HG02938 (cell line): ENCODE measurements at regions not wholly inside any gene's neighbourhood (a gene's known extent, or its start where the extent isn't known, plus 50 kb on each side); places are given as distances from the start of the nearest gene placed in this dataset.

Experiments
- ATAC-seq: cut with Tn5 transposase; IDR thresholded peaks from one replicate; pipeline ENCODE4 v1.9.1; 2021; ENCODE audit warnings: mild to moderate bottlenecking, moderate library complexity; ENCODE audit not compliant: unreplicated experiment

DNA sequence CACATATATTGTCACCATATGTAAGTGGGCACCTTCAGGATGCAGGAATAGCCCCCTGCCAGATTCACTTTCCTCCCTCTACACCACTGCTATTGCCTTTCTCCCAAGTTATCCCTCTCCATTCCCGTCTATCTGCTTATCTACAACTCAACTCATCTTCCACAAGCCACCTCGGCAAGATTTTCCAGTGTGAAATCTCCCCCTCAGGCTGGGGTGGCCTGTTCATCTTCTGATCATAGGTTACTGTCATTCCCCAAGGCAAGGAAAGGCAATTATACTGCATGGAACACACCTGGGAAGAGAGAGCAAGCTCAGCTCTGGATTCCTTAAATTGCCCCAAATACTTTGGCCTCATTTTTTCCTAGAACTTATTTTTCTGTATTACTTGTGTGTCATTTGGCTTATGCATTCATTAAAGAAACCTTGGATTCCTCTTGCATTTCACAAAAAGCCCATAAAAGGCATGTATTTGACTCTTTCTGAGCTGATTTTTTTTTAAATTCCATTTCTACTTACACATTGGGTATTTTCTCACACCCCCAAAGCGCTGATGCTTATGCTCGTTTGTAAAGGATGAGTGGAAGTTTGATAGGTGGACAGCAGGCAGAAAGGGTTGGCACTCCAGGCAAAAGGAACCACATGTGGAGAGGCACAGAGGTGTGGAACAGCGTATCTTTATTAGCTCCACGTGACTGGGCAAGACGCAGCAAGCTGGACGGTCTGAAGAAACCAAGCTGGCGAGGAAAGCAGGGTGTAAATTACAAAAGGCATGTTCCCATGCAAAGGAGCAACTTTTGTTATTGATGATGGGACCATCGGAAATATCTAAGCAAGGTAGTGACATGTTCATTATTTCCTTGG is 169.7 kb upstream of the RAB4A start:
- no peak for ATAC-seq

DNA sequence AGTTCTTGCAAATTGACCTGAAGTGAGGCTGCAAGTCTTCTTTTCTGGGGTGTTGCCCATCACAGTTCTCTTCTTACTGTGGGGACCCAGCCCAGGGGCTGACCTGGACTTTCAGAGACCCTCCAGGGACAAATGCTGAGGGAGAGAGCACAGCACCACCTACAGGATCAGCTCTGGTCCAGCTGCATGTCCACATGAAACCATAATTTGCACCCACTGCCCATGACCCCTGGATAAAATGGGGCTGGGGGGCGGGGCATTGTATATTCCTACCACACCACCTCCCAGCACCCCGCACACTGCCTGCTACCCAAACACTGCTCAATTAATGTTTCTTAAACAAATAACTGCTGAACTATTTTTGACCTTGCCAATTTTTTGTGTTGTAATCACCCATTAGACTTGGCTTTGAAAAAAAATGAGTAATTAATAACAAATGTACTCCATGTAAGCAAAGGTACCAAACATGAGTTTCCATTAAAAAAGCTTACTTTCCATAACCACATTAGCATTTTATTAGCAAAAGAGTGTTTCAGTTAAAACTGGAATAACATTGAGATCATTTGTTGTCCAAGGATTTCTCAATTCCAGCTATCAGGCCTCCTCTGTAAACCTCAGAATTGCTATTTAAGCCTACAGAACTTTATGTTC is 168.0 kb upstream of the RAB4A start:
- no peak for ATAC-seq

DNA sequence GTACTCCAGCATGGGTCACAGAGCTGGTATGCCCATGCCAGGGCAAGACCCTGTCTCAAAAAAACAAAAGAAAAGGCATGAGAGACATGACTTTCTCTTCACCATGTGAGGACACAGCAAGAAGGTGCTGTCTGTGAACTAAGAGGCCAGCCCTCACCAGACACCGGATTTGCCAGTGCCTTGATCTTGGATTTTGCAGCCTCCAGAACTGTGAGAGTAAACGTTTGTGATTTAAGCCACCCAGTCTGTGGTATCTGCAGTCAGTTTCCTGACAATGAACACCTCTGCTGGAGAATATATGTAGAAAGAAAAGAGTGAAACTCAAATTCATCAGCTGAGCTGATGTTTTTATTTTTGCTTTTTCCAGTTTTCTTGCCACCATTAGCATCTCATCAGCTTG is 166.3 kb upstream of the RAB4A start:
- ATAC-seq: no peak

DNA sequence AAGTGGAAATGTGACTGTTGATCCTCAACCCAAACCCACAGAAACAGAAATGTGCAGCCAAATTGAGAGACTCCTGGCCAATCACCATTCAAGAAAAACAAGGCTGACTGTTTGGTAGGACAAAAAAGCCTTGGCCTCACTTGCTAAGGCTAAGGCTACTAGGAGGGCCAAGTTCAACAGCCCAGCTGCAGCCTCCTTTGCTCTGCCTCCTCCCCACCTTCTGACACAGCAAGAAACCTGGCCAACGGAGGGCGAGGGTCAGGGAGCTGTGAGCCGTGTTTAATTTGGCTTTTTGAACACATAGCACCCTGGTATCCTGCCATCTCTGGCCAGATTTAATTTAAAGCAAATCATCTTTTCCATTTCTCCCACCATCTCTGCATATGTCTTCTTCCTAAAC is 165.8 kb upstream of the RAB4A start:
- no peak for ATAC-seq

DNA sequence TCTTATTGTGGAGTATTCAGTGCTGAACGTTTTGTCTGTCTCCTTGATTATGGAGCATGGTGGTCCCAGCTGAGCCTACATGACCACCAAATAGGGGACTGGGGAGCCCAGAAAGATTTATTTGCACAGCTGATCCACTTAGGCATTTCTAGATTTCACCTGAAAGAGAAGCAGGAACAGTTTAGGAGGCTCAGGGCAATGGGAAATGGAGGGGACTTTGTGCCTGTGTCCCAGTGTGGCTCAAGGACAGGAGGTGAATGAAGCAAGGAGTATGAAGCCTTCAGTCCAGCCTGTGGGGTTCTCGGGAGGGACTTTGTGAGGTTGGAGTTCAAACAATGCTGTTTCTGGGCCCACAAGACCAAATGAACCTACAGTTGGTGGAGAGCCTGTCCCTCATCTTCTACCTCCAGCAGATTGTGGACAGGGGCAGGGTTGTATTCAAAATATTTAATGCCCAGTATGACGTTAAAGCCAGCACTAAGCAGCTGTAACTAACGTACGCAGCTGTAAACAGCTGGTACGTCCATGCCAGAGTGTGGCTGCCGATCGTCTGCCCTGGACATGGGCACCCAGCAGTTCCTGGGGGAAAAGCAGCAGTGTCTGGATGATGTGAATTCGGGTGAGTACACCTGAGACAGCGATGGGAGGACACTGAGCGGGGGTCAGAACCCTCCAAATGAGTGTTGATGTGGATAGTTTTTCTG is 164.9 kb upstream of the RAB4A start:
- no peak for ATAC-seq

DNA sequence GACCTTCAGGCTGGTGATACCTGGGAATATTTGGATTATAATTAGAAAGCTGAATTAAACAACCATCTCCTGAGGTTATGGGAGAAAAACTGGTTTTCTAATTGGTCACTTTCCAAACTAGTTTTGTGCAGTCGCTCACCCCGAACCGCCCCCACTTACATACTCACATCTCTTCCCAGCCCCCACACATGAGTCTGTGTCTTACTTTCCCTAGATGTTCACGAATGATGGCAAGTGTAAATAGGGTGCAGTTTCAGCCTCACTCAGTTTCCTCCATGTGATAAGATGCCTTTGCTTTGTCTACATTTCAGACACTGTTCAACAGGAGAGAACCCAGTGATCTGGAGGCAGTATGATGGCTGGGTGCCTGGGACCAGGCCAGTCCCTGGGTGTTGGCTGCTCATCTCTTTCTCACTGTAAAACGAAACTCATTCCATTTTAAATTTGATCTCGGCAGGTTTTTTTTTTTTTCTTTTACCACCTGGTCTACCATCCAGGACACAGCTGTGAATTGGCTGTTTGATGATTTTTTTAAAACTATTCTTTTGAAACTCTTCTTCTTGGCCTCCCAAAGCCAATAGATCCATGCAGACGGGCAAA is 164.3 kb upstream of the RAB4A start:
- ATAC-seq: no peak

DNA sequence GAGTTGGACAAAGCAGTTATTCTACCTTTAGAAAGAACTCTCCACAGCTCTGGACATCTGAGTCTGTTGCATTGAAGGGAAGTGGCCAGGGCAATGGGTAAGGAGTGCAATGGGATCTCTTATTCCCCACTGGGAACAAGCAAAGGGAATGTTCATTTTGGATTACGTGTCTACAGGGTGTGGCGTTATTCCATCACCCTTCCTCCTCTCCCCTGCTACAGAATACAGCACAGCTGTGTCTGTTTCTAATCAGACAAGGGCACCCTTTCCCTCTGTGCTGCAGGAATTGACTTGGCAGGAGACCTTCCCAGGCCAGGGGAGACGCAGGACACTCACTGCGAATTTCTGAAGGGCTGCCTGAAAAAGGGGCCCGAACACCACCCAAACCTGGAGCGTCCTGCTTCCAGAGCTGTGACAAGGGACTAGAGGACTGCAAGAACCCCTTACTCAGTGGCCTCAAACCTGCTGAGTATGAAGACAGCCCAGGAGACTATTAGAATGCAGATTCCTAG is 163.6 kb upstream of the RAB4A start:
- ATAC-seq: no peak

DNA sequence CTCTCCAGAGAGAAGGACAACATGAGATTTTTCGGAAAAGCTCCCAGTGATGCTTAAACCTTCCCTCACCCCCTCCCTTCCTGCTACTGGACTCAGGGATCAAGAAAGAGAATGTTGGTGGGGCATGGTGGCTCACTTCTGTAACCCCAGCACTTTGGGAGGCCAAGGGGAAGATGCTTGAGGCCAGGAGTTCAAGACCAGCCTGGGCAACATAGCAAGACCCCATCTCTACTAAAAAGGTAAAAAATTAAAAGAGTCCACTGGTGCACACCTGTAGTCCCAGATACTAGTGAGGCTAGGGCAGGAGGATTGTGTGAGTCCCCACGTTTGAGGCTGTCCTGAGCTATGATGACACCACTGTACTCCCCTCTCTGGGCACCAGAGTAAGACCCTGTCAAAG is 162.9 kb upstream of the RAB4A start:
- ATAC-seq: no peak

DNA sequence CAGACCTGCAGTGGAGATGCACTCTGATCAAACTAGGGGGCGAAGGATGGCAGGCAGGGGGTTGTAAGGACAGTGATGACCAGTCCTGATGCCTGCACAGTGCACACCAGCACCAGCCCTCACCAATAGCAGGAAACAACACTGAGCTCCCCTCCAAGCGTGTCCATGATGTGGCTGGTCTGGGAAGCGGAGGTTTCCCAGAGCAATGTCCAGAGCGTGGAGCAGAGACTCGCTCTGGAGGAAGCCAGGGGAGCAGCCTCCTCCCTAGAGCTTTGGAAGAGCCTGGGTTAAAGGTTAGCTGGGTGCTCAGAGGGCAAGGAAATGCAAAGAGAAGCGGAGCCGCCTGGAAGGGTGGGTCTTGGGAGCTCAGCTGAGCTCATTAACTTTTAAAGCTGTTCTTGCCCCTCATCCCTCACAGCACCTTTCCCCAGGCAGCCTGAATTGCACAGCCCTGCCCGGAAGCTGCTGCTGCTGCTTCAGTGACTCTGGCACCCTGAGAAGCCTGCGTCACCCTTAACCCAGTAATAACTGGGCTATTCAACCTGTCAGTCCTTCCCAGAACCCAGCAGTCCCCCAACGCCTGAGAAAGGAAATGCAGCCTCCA is 162.2 kb upstream of the RAB4A start:
- ATAC-seq: no peak

DNA sequence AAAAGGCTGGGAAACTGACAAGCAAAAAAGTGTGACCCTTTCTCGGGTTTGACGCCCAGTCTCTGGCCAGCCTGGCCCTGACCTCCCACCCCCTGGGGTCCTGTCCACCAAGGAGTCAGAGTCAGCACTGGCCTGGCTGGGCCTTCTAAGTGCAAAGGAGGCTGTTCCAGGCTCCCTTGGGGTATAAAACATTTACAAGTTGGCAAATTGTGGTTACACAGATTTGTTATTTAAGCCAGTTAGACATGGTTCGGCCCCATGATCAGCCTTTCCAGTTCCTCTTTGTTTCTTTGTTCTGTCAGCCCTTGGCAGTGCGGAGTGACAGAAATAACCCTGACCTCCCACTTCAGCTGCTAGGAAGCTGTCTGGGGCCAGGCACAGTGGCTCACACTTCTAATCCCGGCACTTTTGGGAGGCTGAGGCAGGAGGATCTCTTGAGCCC is 161.6 kb upstream of the RAB4A start:
- ATAC-seq: no peak

DNA sequence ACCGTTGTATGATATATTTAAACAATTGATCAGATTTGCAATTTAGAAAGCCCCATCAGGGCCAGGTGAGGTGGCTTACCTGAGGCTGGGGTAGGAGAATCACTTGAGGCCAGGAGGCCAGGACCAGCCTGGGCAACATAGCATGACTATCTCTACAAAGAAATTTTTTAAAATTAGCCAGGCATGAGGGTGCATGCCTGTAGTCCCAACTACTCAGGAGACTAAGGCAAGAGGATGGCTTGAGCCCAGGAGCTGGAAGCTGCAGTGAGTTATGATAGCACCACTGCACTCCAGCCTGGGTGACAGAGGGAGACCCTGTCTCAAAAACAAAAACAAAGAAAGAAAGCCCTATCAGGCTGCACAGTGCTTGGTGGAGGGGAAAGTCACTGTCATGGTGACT is 159.9 kb upstream of the RAB4A start:
- ATAC-seq: no peak

DNA sequence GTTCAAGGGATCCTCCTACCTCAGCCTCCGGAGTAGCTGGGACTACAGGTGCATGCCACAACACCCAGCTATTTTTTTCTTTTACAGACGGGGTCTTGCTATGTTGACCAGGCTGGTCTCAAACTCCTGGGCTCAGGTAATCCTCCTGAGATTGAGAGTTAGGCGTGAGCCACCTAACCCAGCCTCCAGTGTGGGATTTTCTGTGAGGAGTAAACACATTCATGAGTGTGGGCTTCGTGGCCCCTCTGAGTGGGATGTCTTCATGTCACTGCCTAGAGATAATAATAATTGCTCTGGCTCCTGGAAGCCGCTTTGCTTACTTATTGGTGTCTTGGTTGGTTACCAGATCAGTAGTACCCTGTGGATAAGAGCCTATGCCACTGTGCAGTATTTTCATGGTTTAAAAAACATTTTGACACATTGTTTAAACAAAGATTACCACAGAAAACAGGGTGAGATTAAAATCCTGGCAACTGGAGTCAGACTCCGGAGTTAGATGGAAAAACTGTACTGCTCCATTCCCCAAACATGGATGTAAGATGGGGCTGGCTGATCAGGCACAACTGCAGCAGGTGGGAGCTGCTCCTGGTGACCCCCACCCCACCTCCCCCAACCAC is 159.1 kb upstream of the RAB4A start:
- no peak for ATAC-seq

DNA sequence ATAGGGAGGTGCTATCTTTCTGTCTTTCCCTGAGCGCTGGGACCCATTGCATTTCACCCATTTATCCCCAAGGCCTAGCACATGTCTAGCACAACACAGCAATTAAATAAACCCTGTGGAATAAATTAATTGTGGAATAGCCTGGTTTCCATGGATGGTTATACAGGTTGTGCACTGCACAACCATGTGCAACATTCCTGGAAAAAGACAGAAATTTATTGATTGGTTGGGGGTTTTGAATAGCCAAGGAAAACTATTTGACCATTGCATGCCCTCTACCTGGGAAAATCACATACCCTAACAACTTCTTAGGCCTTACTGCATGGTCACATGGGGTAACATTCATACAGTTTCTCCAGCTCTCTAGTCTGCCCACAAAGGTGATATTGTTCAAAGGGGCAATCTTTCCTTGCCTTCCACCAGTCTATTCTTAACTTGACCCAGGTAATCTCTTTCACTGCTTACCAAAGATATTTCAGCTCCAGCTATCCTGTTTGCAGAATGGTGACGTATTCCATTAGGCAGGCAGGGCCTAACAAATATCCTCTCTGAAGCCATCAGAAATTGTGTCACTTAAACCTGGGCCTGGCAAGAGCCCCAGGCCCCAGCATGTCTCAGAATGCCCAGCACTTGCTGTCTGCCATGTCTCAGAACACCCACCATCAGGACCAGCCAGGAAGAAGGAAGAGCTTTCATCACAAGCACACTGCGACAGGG is 157.9 kb upstream of the RAB4A start:
- ATAC-seq: no peak

DNA sequence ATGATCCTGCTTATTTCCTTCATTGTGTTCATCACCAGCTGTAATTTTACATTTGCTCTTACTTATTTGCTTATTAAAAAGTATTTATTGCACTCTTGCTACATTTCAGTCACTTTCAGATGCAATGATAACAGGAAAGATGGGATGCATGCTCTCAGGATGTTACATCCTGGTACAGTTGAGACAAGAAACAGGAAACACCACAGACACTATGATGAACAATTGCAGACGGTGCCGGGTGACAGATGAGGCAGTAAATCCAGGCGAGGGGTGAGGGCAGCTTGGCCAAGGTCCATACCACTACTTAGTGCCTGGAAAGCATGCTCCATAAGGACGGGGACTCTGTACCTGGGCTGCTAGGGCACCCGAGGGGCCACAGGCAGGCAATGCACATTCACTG is 156.6 kb upstream of the RAB4A start:
- no peak for ATAC-seq

DNA sequence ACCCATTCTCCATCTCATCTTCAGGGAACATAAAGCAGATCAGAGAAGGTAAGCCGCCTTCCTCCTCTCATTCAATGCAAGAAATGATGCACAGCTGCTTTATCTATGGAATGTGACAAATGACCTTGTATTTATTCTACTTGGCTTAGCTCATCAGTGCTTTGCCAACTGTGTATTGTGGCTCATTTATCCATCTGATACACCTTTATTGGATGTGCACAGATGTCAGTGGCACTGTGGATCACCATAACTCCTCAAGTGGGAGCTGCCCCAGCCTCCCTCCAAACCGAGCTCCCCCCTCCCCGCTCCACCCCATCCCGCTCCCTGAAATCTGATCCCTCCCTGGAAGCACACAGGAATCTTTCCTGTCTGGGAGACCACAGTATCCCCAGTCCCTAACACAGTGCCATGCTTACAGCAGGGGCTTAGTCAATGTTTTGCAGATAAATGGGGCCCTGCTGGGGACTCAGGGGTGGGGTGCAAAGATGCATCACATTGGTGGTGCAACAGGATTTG is 156.0 kb upstream of the RAB4A start:
- ATAC-seq: no peak

DNA sequence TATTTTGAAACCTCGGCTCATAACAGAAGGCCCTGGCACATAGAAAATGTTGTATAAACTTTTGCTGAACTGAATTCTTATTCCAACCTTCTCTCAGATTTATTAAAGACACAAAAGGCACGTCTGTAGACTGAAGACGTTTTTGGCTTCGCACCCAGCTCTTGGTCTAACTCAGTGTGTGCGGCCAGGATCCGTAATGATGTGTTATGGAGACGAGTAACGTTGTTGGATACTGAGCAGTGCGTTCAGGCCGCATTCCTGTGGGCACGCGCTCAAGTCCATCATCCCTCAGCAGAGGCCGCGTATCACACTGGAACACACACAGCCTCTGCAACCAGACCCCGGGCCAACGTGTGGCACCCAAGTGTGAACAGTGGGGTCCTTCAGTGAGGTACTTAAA is 154.8 kb upstream of the RAB4A start:
- ATAC-seq: no peak

DNA sequence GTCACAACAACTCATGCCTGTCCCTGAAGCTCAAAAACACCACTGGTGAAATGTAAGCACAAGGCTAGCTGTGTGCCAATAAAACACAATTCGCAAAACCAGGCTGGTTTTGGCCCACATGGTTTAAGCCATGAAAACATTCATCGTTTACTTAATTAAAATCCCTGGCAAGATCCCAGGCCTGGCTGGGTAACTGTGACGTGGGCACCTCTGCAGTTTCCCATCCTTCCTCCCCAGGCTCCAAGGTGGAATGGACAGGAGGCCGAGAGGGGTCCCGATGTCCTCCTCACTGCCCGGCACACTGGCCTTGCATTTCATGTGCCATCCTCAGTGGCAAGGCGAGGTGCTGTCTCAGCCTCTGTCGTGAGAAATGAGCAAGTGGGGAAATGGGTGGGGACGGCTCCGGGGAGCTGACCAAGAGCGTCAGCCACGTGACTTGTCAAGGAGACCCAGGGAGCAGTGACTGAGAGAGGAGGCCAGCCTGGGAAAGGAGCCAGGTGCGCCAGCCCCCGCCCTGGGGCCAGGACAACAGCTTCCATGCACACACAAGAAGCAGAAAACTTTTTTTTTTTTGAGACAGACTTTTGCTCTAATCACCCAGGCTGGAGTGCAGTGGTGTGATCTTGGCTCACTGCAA is 153.1 kb upstream of the RAB4A start:
- no peak for ATAC-seq

DNA sequence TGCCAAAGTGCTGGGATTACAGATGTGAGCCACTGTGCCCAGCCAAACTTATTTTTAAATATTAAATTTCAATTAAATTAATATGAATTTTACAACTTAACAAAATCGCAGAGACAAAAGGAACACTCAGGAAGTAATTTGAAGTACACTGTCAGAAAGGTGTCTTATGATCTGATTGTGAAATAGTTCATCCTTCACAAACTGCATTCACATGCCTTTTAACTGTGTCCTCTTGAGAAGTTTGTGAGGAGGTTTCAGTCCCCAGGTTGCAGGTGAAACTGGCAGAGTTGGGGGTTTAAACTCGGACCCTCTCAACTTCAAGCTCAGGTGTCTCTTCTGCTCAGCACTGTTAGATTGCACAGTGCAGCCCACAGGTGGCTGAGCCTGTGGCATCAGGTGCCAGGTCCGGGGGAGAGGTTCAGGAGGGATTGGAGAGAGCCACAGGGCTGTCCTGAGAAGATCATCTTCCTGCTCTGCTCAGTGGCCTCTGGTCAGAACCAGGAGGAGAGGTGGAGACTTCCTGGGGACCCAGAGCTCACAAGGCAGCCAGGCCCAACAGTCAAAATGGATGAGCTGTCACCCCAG is 152.3 kb upstream of the RAB4A start:
- no peak for ATAC-seq

DNA sequence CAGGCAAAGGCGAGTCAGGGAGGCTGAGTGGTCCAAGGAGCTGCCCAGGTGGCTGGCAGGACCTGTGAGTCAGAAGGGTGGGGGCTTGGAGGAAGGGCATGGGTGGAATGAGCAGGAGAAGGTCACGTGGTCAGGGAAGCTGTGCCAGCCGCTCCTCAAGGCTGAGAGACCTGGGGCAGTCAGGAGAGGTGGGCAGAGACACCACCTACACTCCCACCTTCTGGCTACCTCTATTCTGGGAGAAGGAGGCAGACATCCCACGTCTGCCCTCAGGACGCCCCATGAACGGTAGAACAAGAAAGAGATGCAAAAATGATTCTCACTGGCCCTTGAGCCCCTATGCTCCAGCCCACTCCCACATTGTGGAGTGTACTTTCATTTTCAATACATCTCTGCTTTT is 151.8 kb upstream of the RAB4A start:
- ATAC-seq: no peak
